Right lobe of liver (tissue), 4 donors: ENCODE measurements at regions not wholly inside any gene's neighbourhood (a gene's known extent, or its start where the extent isn't known, plus 50 kb on each side); places are given as distances from the start of the nearest gene placed in this dataset.

Experiments
- CTCF ChIP-seq, 4 donors: fragments of 200-600 bp in 3 of 4; fragments of 450-650 bp in 1 of 4; IDR thresholded peaks; one replicate each; pipeline versions ENCODE4 v1.5.1 to v1.8.0; 2016 to 2022; ENCODE audit warnings: antibody characterized with exemption in 4 of 4, mild to moderate bottlenecking in 2 of 4
- POLR2A ChIP-seq: fragments of 450-650 bp; IDR thresholded peaks from one replicate; pipeline ENCODE4 v1.6.1; 2017; ENCODE audit warnings: antibody characterized with exemption, mild to moderate bottlenecking
- donor health status: DM: no; HTN: no; CAD: no.
- donor health status: DM: no; HTN: no; CAD: no.
- donor health status: DM: no; HTN: yes; CAD: no.

- TF ChIP-seq CTCF (IDR thresholded peaks at IDR 0.05) = no peak
- TF ChIP-seq POLR2A = no peak
These were observed 731.5 kb downstream of the TLE1 start for GRCh38 chr9:80957801-80958200.
